ENCODE measurements at regions not wholly inside any gene's neighbourhood (a gene's known extent, or its start where the extent isn't known, plus 50 kb on each side); places are given as distances from the start of the nearest gene placed in this dataset.
"Not testable (repeated sequence)": the region's sequence is repeated elsewhere in the genome, so short reads cannot be mapped to it uniquely, and the experiment has no call there.

GRCh38 chrX:34279866-34280560 lies 147.9 kb upstream of the FAM47A start:
- no peak for DNase-seq (ENCODE audit: low spot score in 2 of 2)
- TF ChIP-seq POLR2AphosphoS5 (IDR thresholded peaks at IDR 0.05) (no peak), CTCF (IDR thresholded peaks at IDR 0.05) (no peak), POLR2A (IDR thresholded peaks at IDR 0.05) (no peak)
- intact Hi-C loops (cut with DNase I; ENCODE audit: low total_unique reads): no loop called here
- no peak overlapping the region for H3K27ac ChIP-seq
- H3K4me1 ChIP-seq: no peaks in the 10 kb centered on the region
- H3K27me3 ChIP-seq: peaks cover 0 to 19% of the 10 kb centered on the region in 2 donors
- no peak overlapping the region for H3K4me3 ChIP-seq
- no peaks in the 10 kb centered on the region for H3K36me3 ChIP-seq
- H3K9me3 ChIP-seq: no peaks in the 10 kb centered on the region

- TF ChIP-seq POLR2AphosphoS5 (IDR thresholded peaks at IDR 0.05): no peak
- peak in 2 of 3 donors; percentile 10 to 26 for TF ChIP-seq CTCF (IDR thresholded peaks at IDR 0.05)
- H3K36me3 ChIP-seq: no peaks in the 10 kb centered on the region
- H3K4me1 ChIP-seq: no peaks in the 10 kb centered on the region
- no peaks in the 10 kb centered on the region for H3K9me3 ChIP-seq
- no peak for DNase-seq (ENCODE audit: low spot score in 2 of 2)
- H3K4me3 ChIP-seq: no peak overlapping the region
- peaks cover 0 to 25% of the 10 kb centered on the region in 2 donors for H3K27me3 ChIP-seq
- no peak overlapping the region for H3K27ac ChIP-seq
- intact Hi-C loops (cut with DNase I; ENCODE audit: low total_unique reads): no loop called here
Observed at GRCh38 chrX:34275699-34276098, 143.6 kb upstream of the FAM47A start.

- Histone ChIP-seq H3K27ac (no peak overlapping the region), H3K27me3 (peaks cover 0 to 32% of the 10 kb centered on the region in 2 donors), H3K4me3 (no peak overlapping the region), H3K36me3 (no peaks in the 10 kb centered on the region), H3K9me3 (no peaks in the 10 kb centered on the region), H3K4me1 (no peaks in the 10 kb centered on the region)
- no peak for DNase-seq (ENCODE audit: low spot score in 2 of 2)
- TF ChIP-seq POLR2AphosphoS5 (IDR thresholded peaks at IDR 0.05) (no peak), POLR2A (IDR thresholded peaks at IDR 0.05) (no peak), CTCF (IDR thresholded peaks at IDR 0.05) (no peak)
- intact Hi-C loops (cut with DNase I; ENCODE audit: low total_unique reads): no loop called here
Observed at GRCh38 chrX:34270434-34270833, 138.3 kb upstream of the FAM47A start.

GRCh38 chrX:34238896-34239295 lies 106.8 kb upstream of the FAM47A start:
- Histone ChIP-seq H3K4me1 (no peaks in the 10 kb centered on the region), H3K27me3 (no peaks in the 10 kb centered on the region), H3K36me3 (no peaks in the 10 kb centered on the region), H3K4me3 (no peak overlapping the region), H3K9me3 (no peaks in the 10 kb centered on the region), H3K27ac (no peak overlapping the region)
- intact Hi-C loops (cut with DNase I; ENCODE audit: low total_unique reads): no loop called here
- no peak for DNase-seq (ENCODE audit: low spot score in 2 of 2)
- TF ChIP-seq POLR2A (IDR thresholded peaks at IDR 0.05) (no peak), CTCF (IDR thresholded peaks at IDR 0.05) (no peak), POLR2AphosphoS5 (IDR thresholded peaks at IDR 0.05) (no peak)

- intact Hi-C loops (cut with DNase I; ENCODE audit: low total_unique reads); DNase-seq (ENCODE audit: low spot score in 2 of 2); H3K27me3 ChIP-seq: not testable (repeated sequence)
Observed at GRCh38 chrX:34230156-34230555, 98.0 kb upstream of the FAM47A start.

GRCh38 chrX:34227804-34228203 lies 95.7 kb upstream of the FAM47A start:
- H3K4me1 ChIP-seq: no peaks in the 10 kb centered on the region
- no peak for DNase-seq (ENCODE audit: low spot score in 2 of 2)
- TF ChIP-seq CTCF (IDR thresholded peaks at IDR 0.05): no peak
- TF ChIP-seq POLR2AphosphoS5 (IDR thresholded peaks at IDR 0.05): no peak
- no peak for TF ChIP-seq POLR2A (IDR thresholded peaks at IDR 0.05)

More at GRCh38 chrX:34230156-34230555, 98.0 kb upstream of the FAM47A start:
- not testable (repeated sequence) for H3K9me3 ChIP-seq, H3K4me1 ChIP-seq, H3K27ac ChIP-seq, H3K36me3 ChIP-seq, H3K4me3 ChIP-seq

More at GRCh38 chrX:34227804-34228203, 95.7 kb upstream of the FAM47A start:
- Histone ChIP-seq H3K27ac (no peak overlapping the region), H3K27me3 (no peaks in the 10 kb centered on the region), H3K9me3 (no peaks in the 10 kb centered on the region), H3K4me3 (no peak overlapping the region), H3K36me3 (no peaks in the 10 kb centered on the region)
- intact Hi-C loops (cut with DNase I; ENCODE audit: low total_unique reads): no loop called here

All from breast epithelium (tissue), 4 donors.